NCI-H1436 (cell line): ENCODE measurements at regions not wholly inside any gene's neighbourhood (a gene's known extent, or its start where the extent isn't known, plus 50 kb on each side); places are given as distances from the start of the nearest gene placed in this dataset.
"Not testable (repeated sequence)": the region's sequence is repeated elsewhere in the genome, so short reads cannot be mapped to it uniquely, and the experiment has no call there.

Experiments
- DNase-seq: peaks from one replicate; lab custom pipeline; 2025; lab: John Stamatoyannopoulos, UW

- no peak for DNase-seq
Measured at GRCh38 chr3:171915275-171915674, 72.1 kb downstream of the TMEM212 start.

GRCh38 chr3:171916888-171917287 is 73.7 kb downstream of the TMEM212 start:
- no peak for DNase-seq

- DNase-seq: not testable (repeated sequence)
Measured at GRCh38 chr3:171922629-171923028, 79.5 kb downstream of the TMEM212 start.

GRCh38 chr3:171923668-171924067 is 80.5 kb downstream of the TMEM212 start:
- DNase-seq: not testable (repeated sequence)

- DNase-seq: not testable (repeated sequence)
Measured at GRCh38 chr3:171924864-171925263, 81.7 kb downstream of the TMEM212 start.

- no peak for DNase-seq
Measured at GRCh38 chr3:171932153-171932611, 89.0 kb downstream of the TMEM212 start.

GRCh38 chr3:171933441-171933840 is 90.3 kb downstream of the TMEM212 start:
- no peak for DNase-seq

- no peak for DNase-seq
Measured at GRCh38 chr3:171935261-171936123, 92.3 kb downstream of the TMEM212 start.

- no peak for DNase-seq
Measured at GRCh38 chr3:171936191-171936841, 93.2 kb downstream of the TMEM212 start.

- no peak for DNase-seq
Measured at GRCh38 chr3:171939578-171939977, 96.4 kb downstream of the TMEM212 start.

GRCh38 chr3:171940151-171940649 is 97.1 kb downstream of the TMEM212 start:
- DNase-seq: no peak

- DNase-seq: no peak
Measured at GRCh38 chr3:171943262-171944117, 95.9 kb upstream of the FNDC3B start.

- DNase-seq: no peak
Measured at GRCh38 chr3:171944118-171945016, 95.0 kb upstream of the FNDC3B start.

GRCh38 chr3:171948674-171949073 is 90.7 kb upstream of the FNDC3B start:
- DNase-seq: no peak

GRCh38 chr3:171949554-171949953 is 89.8 kb upstream of the FNDC3B start:
- DNase-seq: no peak

- no peak for DNase-seq
Measured at GRCh38 chr3:171950373-171950772, 89.0 kb upstream of the FNDC3B start.

- DNase-seq: no peak
Measured at GRCh38 chr3:171951597-171951996, 87.8 kb upstream of the FNDC3B start.

GRCh38 chr3:171953301-171954022 is 85.9 kb upstream of the FNDC3B start:
- no peak for DNase-seq

- DNase-seq: no peak
Measured at GRCh38 chr3:171954690-171955383, 84.5 kb upstream of the FNDC3B start.

GRCh38 chr3:171955598-171955997 is 83.8 kb upstream of the FNDC3B start:
- no peak for DNase-seq
